HG03520 (cell line): ENCODE measurements at regions not wholly inside any gene's neighbourhood (a gene's known extent, or its start where the extent isn't known, plus 50 kb on each side); places are given as distances from the start of the nearest gene placed in this dataset.

Experiments used
- ATAC-seq: cut with Tn5 transposase; IDR thresholded peaks from one replicate; pipeline ENCODE4 v1.9.1; 2021; ENCODE audit warnings: mild to moderate bottlenecking, moderate library complexity; ENCODE audit not compliant: unreplicated experiment

DNA sequence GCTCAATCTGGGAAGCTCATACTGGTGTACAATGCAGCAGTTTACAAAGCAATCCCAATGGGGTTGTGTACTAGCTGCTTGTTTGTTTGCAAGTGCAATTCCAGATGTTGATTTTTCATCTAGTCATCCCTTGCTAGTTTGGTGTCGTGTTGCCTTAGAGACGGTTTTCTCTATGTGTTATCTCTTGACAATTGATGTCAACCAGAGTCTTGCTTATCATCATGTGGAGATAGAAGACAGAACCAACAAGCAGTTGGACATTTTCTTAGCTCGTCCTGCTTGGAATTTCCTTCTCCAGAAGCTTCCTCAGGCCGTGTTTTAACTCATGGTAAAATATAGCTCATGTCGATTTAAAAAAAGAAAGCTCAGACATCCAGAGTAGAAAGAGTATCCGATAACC lies 262.0 kb upstream of the KCNH8 start:
- no peak for ATAC-seq

DNA sequence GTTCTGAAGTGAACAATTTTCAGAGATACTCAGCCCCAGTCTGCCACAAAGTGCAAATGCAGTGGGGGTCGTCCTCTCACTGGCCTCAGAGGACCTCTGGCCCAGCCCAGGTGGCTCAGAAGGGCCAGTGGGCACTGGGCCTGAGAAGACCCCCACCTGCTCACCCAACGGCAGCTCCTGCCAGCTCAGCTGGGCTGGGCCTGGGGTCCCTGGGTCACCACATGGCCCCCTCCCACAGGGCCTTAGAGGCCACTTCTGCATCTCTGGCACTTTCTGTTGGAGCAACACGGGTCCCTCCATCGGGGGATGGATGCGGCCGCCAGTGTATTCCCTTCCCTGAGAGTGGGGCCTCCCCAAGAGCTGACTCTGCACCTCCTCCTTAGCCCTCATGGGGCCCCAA lies 262.7 kb upstream of the KCNH8 start:
- ATAC-seq, result no peak

DNA sequence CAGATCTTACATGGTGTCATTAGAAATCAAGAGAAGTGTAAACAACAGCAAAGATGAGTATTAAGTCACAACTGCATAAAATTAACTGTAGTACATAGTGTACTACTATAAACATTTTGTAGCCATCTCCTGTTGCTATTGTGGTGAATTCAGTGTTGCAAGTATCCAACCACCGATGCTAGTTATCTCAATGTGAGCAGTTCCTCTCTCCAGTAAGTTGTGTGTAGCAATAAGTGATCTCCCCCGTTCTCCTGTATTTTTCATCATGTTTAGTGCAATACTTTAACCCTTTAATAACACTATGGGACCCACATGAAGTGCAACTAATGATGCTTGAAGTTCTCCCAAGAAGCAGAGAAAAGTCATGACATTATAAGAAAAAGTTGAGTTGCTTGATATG lies 264.7 kb upstream of the KCNH8 start:
- no peak for ATAC-seq

DNA sequence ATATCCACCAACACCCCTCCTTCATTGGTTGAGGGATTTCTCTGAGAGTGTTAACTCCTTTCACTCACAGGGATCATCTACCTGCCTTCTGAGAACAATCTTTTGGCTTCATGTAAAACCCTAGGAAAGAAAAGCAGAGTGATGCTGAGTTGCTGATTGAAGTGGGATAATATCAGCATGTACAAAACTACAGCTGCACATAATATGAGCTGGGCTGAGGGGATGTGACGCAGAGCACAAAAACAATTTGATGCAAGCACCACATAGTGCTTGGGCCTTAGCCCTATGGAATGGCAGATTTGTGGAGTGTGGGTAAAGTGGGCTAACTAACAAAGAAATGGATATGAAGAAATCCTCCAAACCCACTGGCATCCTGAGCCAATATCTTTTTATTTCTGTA lies 267.6 kb upstream of the KCNH8 start:
- no peak for ATAC-seq

DNA sequence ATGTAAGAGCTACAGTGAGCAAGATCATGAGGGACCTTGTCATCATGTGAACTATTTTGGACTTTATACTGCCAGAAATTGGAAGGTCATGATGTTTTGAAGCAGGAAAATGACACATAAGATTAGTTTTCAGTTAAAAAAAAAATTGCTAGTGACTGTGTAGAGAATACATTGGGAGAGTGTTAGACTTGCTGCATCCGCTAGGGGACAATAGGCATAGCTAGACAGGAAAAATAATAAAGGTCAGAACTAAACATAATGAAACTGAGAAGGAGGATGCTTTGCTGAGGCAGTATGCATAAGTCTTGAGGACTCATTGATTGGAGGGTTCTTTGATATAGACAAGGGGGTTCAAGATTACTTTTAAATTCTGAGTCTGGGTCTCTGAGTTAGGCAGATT lies 275.8 kb upstream of the KCNH8 start:
- ATAC-seq, result peak; percentile 68

DNA sequence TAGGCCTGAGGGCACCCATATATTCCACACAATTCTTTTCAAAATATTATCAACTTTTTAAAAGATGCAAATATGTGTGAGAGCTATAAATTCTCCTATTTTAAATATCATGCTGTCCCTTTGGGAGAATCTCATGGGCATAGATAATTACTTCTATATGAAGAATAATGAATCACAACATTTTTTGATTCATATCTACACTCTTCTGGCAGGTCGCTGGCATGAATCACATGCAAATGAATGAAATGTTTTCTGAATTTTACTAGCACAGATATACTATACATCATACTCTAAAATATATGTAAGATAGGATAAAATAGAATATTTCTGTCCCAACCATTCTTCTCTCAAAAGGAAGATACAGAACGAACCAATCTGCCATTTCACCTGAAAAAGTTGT lies 277.7 kb upstream of the KCNH8 start:
- no peak for ATAC-seq

DNA sequence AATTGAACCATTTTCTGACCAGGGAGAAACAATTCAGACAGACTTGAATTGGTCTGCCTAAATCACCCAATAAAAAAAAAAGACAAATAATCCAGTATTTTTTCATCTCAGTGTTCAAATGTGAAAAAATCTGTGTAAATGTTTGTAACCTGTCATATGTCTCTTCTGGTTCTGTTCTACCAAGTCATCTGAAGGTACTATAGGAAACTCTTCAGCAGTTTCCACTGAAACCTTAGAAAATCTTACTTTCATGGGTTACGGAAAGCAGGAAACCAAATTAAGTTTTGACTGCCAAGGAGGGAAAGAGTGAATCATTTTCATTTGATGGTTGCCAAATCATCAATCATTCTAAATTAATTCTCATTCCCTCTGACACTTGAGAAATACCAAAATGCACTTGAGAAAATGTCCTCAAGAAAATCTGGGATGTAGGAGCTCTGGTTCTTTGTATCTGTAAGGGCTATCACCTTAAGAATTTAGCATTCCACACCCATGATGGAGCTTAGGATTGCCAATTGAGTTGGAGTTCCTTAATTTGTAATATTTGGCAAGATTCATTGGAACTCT lies 278.2 kb upstream of the KCNH8 start:
- no peak for ATAC-seq

DNA sequence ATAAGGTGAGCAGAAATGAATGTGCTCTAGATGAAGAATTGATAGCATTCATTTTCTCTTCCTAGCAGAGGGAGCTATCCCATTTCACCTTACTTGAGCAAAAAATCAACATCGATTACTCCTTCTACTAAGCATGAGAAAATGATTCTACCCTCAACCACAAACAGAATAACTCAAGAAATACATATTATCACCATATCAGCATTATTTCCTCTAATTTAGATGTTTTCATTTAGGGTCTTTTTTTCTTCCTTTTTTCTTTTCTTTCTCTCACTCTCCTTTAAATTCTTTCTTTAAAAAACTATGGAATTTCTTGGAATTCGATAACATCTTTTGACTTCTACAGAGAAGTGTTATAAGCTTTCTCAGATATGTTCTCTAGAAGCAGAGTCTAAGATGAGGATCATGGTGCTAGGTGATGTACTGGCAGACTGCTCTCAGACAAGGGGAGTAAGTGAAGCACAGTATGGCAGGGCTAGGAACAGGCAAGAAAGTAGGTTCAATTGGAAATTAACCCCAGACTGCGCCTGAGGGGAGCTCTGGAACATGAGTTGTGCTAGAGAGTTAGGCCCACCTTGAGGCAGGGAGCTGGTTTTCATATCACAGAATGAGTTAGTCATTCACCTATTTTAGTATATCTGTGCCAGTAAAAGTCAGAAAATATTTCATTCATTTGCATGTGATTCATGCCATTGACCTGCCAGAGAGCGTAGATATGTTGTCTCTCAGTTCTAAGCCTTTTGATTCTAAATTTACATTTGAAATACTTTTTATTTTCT lies 279.2 kb upstream of the KCNH8 start:
- no peak for ATAC-seq

DNA sequence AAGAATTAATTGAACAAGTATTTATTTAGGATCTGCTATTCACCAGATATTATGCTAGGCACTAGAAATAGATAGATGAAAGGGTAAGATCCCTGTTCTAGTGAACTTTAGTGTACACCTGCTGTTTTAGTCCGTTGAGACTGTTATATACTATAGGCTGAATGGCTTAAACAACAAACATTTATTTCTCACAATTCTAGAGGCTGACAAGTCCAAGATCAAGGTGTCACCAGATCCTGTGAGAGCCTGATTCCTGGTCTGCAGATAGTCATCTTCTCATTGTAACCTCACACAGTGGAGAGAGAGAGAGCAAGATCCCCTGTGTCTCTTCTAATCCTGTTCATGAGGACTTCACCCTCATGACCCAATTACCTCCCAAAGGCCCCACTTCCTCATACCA lies 281.4 kb upstream of the KCNH8 start:
- no peak for ATAC-seq

DNA sequence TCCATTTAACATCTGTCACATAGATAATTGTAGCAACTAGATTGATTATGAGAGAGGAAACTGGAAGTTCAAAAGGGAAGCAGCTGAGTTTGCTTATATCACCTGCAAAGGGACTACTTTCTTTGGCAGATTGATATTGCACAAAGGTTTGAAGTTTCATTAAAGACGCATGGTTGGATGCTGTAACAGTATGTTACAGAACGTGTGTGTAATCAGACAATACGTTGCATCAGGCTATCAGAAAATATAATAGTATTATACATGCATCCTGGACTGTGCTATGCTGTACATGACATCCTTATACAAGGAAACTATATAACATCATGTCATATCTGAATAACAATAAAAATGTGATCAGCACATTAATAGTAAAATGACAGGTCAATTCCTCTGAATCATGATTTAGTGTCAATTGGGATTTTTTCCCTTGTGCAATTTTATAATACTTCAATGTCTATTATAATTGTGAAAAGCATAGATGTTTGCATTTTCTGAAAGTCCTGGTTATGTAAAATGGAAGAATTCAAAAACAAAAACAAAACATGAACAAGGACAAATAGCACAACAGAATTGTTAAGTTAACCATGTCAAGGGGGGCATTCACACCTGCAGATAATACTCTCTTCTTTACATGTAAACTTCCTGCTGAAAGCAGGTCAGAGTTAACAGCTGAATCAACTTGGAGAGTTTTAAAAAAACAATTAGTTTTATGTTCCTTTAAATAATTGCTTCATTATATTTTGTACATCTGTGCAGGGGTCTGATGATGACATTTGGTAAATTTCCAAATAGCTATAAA lies 283.2 kb upstream of the KCNH8 start:
- no peak for ATAC-seq

DNA sequence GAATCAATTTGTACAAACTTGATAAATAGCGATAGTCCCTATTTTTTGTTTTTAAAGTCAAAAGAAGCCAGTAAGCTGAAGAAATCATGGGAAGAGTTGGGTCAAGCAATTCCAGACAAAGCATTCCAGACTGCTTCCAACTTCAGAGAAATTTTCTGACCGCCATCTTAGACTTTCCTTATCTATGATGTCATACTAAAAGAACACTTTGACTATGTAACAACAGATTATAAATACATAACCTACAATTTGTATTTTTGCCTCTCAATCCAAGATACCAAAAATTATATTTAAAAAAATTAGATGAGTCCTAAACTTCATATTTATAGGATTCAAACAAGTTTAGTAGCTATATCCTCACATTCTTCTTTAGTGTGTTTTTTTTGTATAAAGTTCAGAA lies 286.2 kb upstream of the KCNH8 start:
- no peak for ATAC-seq

DNA sequence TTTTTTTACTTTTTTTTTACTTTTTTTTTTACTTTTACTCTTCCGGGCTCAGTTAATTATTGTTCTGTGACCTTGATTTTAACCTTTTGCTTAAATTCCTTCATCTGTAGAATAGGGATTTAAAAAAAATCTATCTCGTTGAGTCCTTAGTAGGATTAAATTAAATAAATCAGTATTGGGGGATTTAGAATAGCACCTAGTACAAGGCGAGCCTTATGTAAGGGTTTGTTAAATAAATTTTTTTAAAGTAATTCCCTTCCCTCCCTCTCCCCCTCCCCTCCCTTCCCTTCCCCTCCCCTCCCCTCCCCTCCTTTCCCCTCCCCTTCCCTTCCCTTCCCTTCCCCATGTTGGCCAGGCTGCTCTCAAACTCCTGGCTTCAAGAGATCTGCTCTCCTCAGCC lies 287.2 kb upstream of the KCNH8 start:
- ATAC-seq, result no peak

DNA sequence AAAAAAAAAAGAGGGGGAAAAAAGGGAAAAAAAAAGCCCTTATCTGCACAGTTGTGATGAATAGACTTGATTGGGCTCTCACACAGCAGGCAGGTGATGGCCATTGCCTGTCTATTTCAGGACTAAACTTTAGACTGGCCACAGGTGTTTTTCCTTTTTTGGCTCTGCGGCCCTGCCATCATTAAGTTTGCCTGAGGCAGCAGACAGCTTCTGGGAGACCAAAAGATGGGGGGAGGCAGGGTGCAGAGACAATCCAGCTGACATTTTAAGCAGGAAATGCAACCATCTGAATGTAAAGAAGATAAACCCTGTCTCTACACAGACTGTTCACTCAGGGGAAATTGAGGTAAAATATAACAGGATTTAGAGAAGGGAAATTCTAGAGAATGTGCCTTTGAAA lies 295.0 kb upstream of the KCNH8 start:
- no peak for ATAC-seq

DNA sequence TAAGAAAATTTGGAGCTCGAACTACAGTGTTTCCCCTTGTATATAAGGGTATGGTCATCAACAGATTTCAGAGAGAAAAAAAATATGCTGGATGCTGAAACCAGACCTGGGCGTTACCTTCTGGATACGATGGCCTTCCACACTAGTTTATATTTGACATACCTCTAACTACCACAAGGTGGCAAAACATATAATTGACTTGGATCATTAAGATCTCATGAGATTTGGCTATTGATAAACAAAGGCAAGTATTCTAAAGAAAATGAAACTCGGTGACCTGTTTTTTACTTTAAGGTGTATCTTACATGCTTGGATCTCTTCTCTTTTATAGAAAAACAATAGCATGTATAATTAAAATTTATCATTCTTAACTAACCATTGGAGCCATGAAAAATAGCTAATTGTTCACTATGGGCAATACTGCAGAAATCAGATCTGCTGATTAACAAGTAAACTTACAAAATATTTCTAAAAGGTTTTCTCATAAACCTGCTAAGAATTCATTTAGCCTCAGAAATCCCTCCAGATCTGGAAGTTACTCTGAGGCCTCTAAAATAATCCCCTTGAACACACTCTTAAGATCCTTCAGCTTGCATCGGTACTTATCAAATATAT lies 300.6 kb upstream of the KCNH8 start:
- peak; percentile 72 for ATAC-seq

DNA sequence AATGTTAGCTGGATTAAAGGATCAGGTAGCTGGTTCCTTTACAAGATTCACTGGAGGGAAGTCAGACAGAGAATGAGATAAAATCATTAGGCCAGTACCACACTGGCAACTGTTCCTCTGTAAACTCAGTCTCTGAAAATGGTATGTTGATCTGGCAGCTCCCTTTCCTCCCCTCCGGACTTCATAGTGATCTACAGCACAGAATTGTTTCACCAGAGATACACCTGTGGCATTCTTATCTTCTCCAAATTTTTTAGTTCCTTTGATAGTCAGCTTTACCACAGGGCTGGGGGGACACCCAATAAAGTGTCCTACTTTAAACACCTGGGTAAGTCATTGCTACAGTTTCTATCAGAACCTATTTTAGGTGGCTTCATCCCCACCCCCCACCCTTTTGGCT lies 304.3 kb upstream of the KCNH8 start:
- ATAC-seq, result no peak

DNA sequence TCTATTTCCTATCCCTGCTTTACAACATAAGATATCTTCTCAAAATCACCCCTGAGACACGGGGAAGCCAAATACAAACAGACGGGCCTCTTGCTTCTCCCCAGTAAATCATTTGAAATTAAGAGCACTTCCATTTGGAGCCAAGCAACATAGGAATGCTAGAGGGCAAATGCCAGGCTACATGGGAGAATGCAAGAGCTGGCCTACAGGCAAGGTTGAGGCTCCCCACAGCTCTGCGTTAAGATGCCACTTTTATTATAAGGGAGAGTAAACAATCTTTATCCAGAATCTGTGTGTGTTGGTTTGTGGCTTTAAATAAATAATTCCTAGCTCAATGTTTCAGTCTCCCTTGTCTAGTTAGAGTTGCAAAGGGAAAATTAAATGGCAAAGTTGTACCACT lies 305.1 kb upstream of the KCNH8 start:
- no peak for ATAC-seq

DNA sequence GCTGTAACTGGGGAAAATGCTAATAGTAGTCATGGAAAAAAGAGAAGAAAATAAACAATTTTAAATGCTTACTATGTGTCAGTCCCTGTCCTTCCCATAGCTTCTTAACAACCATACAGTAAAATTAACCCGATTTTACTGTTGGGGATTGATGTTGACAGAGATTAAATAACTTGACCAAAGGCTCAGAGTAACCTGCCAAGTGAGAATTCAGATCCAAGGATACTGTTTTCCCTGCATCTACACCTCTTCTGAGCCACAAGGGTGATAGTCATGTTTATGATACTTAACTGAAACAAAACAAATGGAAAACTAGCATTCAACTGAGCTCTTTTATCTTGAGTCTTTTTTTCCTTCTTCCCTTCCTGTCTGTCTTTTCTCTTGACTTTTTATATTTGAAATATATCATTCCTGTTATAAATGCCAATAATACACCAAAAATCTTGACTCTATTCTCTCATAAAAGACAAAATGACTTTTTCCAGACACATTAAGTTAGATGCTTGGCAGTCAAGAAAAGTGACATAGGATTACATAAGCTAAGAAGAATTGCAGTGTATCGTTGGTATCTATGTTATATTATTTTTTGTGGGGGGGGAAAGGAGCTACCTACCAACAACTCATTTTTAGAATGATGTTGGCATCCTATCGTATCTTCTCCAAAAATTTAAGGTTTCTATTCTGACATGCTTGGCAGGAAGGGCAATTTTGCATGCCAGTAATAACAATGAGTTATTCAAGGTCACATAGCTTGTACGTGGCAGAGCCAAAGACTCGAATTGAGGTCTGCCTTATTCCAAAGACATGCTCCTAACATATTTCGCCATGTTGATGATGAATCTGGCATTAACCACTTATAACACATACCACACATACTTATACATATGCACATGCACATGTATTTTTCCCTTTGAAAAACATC lies 306.6 kb upstream of the KCNH8 start:
- ATAC-seq, result no peak

DNA sequence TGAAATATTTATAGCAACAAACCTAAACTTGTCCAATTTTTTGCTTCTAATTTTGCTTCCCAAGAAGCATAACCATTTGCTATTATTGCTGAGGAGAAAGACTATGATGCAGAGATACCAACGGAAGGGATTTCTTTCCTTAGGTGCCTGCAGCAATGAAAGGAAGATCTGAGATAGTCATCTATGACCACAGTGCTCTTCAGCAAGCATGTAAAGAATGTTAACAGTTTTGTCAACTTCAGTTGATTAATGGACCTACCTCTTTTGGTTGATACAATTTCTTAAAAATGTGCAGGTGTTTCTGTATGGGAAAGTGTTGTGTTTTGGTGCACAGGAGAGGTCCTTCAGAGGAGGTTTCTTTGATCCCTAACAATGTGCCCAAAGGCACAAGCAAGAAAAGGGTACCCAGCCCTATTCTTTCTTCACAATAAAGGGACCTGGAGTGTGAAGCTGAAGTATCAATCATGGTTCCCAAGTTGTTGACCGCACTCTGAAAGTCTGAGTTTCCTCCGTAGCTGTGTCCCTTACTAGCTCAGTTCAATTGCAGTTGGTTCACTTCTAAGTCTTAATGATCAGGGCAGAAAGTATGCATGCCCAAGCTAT lies 307.7 kb upstream of the KCNH8 start:
- no peak for ATAC-seq

DNA sequence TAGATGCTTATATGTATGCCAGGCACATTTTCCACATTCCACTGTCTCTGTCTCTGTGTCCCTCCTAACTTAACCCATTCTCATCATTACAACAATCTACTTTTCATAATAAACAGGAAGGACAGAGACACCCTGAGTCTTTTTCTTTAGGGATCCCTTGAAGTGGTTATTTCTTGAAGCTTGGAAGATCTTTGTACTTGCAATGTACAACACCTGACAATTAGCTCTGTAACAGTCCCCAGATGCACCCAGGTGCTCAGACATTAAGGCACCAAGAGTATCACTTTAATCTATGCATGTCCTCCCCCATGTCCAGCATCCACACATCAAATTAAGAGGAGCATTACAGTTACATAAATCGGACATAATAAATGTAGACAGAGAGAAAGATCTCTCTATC lies 309.6 kb upstream of the KCNH8 start:
- ATAC-seq, result no peak

DNA sequence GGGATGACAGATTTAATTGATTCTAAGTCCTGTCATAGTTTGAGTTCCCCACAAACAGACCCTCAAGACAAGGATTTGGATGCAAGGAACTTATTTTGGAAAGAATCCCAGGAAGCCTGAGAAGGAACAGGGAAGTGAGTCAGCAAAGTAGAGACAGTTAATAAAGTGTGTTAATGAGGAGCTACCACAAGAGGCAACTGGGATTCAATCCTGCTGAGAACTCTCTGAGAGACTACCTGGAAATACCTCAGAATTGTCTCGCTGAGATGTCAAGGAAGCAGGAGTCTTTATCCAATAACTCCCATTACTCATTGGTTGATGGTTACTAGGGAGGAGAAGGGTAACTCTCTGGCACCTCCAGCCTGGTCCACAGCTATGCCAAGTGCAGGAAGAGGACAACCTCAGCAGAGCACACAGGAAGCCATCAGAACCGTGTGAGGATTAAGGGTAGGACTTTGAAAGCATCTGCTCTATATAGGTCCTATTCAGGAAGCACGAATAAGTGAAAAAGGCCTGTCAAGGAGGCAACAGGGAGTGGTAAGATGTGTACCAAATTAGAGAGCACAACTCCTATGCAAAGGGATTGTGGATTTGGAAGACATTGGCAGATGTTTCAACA lies 311.1 kb upstream of the KCNH8 start:
- ATAC-seq, result no peak
